HUES6 (cell line): ENCODE measurements at regions not wholly inside any gene's neighbourhood (a gene's known extent, or its start where the extent isn't known, plus 50 kb on each side); places are given as distances from the start of the nearest gene placed in this dataset.

Source experiments
- H3K27ac ChIP-seq: 2 replicates; pipeline ENCODE4 v1.7.0; 2013; ENCODE audit warnings: low read depth, mild to moderate bottlenecking, low read length, inconsistent platforms
- H3K27me3 ChIP-seq: 2 replicates; pipeline ENCODE4 v1.6.1; 2013; ENCODE audit warnings: low read length; ENCODE audit not compliant: control insufficient read depth, insufficient read depth
- H3K36me3 ChIP-seq: 2 replicates; pipeline ENCODE4 v1.6.1; 2013; ENCODE audit warnings: low read length; ENCODE audit not compliant: control insufficient read depth, insufficient read depth
- H3K4me1 ChIP-seq: 2 replicates; pipeline ENCODE4 v1.6.1; 2013; ENCODE audit warnings: low read length; ENCODE audit not compliant: control insufficient read depth, insufficient read depth
- H3K4me3 ChIP-seq: 2 replicates; pipeline ENCODE4 v1.5.1; 2013; ENCODE audit warnings: low read depth, low read length
- H3K9ac ChIP-seq: one replicate; pipeline ENCODE4 v1.6.1; 2013; ENCODE audit warnings: mild to moderate bottlenecking, low read length
- H3K9me3 ChIP-seq: 2 replicates; pipeline ENCODE4 v1.6.1; 2013; ENCODE audit warnings: low read depth, low read length; ENCODE audit not compliant: control insufficient read depth, insufficient read depth

DNA sequence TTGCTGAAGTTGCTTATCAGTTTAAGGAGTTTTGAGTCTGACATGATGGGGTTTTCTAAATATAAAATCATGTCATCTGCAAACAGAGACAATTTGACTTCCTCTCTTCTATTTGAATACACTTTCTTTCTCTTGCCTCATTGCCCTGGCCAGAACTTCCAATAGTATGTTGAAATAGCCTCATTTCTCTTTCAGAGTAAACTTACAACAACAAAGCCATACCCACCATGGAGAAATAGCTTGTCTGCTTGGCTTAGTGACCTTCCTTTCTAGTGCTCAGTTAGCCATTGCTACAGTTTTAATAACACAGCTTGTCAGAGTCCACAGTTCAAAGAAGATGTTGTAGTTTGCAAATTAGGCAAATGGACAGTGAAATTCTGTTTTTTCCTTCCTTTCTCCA, 228.0 kb downstream of the ETAA1 start:
- no peak overlapping the region for H3K27ac ChIP-seq
- no peaks in the 10 kb centered on the region for H3K9me3 ChIP-seq
- H3K9ac ChIP-seq: no peak overlapping the region
- no peaks in the 10 kb centered on the region for H3K27me3 ChIP-seq
- H3K4me1 ChIP-seq: no peaks in the 10 kb centered on the region
- no peak overlapping the region for H3K4me3 ChIP-seq
- no peaks in the 10 kb centered on the region for H3K36me3 ChIP-seq

DNA sequence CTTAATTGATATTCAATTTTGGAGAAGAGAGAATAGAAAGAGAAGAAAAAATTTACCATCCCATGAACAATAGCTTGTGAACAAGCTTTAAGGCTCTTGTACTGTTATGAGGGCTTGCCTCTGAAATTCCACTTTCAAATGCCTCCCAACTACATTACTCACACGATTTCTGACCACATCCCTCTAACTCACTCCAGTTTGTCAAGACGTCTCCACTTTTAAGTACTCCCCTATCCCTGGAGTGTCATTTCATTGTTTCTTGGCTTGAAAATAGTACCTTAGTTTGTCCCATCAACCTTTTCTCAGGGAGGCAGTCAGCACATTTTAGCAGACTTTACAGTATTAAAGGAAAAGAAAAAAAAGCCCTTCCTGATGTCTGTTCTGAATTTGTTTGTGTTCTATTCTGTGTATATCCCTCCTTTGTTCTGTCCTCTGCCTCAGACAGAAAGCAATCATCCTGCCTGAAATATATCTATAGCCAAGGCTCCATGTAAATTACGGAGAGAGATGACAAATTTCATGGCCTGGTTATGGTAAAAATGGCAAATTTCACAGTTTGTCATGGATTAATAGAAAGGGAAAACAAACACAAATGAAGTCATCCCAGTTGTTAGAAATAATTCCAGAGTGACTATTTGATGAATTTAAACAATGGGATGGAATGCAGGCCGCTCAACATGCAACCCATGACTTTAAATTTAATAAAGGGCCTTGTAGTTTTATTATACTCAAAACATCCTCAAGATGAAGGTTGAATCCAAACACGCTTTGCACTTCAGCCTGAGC, 228.8 kb downstream of the ETAA1 start:
- H3K4me3 ChIP-seq: no peak overlapping the region
- no peaks in the 10 kb centered on the region for H3K9me3 ChIP-seq
- no peaks in the 10 kb centered on the region for H3K27me3 ChIP-seq
- no peak overlapping the region for H3K27ac ChIP-seq
- H3K9ac ChIP-seq: no peak overlapping the region
- no peaks in the 10 kb centered on the region for H3K36me3 ChIP-seq
- H3K4me1 ChIP-seq: no peaks in the 10 kb centered on the region

DNA sequence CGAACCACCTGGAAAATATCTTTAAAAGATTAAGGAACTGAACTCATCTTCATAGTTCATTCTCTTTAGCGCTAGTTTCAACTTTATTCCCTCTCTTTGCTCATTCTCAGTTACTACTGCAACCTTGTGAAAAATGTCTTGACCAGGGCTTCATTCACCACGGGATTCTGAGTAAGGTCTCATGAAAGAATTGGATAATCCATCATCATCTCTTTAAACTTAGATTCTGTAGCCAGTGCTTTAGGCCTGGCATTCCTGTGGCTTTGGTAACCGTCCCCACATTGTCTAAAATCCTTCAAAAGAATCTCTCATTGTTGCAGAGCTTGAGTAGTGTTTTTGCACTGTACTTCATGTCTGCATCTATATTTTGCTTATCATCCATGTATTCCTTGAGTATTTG, 229.5 kb downstream of the ETAA1 start:
- no peaks in the 10 kb centered on the region for H3K4me1 ChIP-seq
- H3K27me3 ChIP-seq: no peaks in the 10 kb centered on the region
- H3K27ac ChIP-seq: no peak overlapping the region
- no peaks in the 10 kb centered on the region for H3K36me3 ChIP-seq
- no peak overlapping the region for H3K9ac ChIP-seq
- no peaks in the 10 kb centered on the region for H3K9me3 ChIP-seq
- H3K4me3 ChIP-seq: no peak overlapping the region

DNA sequence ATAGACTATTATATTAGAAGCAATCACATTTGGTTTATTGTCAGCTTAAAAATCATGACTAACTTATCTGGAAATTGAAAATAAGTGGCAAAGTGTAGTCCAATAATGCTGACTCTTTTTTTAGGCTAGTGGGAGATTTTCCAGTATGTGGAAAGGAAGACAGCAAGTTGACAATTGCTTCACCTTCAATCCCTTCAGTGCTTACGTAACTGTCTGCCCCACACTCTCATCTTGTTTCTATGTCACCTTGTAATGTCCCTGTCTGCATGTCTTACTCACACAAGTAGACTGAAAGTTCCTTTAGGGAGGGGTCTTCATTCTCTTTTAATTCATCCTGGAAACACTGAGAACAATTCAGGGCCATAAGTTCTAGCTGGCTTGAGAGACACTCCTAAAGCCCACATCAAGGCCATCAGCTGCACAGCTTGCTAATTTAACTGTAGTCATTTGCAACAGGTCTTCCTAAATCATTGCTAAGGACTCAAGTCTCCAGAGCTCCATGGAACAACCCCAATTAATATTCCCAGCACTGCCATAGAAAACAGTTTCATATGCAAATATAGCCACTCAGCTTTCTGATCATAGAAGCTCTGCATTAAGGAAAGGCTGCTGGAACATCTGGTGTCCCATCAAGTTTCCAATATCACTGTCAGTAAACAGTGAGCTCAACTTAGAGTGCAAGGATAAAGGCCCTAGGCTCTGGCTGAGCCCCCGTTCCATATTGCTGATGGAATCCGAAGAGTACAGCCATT, 230.5 kb downstream of the ETAA1 start:
- Histone ChIP-seq H3K4me1 (no peaks in the 10 kb centered on the region), H3K4me3 (no peak overlapping the region), H3K9me3 (no peaks in the 10 kb centered on the region), H3K27ac (no peak overlapping the region), H3K36me3 (no peaks in the 10 kb centered on the region), H3K27me3 (no peaks in the 10 kb centered on the region), H3K9ac (no peak overlapping the region)

DNA sequence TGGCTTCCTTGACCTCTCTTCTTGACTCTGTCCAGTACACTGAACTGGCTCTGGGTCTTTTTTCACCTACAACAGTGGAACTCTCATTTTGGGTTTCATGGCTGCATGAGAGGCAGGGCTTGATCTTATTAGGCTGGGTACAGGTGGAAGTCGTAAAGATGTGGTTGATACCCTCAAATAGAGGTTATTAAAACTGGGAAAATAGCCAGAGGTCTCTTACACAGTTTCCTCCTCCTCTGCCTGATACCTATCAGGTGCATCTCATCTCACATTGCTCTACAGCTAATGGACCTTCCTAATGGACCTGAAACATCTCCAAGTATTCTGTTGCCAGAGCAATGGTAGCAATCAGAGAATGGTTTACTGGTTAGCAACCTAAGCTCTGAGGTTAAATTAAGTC, 231.8 kb downstream of the ETAA1 start:
- no peaks in the 10 kb centered on the region for H3K9me3 ChIP-seq
- no peak overlapping the region for H3K4me3 ChIP-seq
- H3K27ac ChIP-seq: no peak overlapping the region
- no peak overlapping the region for H3K9ac ChIP-seq
- H3K4me1 ChIP-seq: no peaks in the 10 kb centered on the region
- H3K36me3 ChIP-seq: no peaks in the 10 kb centered on the region
- H3K27me3 ChIP-seq: no peaks in the 10 kb centered on the region

DNA sequence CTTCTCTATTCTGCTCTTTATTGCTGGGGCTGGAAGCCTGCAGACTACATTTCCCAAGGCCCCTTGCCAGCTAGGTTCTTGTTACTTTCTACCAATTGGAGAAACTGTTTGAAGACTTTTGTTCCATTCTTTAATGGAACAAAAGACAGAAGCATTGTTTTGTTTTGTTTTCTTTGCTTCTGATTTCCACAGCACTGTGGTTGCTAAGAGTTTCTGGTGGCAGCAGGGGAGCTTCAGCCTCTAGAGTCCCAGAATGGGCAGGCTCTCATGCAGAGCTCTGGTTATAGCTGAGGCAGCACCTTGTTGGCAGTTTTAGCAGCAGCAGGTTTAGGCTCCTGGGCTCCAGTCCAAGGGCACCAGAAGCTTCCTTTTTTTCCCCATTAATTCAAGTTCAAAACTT, 234.3 kb downstream of the ETAA1 start:
- Histone ChIP-seq H3K27ac (no peak overlapping the region), H3K4me1 (no peaks in the 10 kb centered on the region), H3K36me3 (no peaks in the 10 kb centered on the region), H3K9ac (no peak overlapping the region), H3K9me3 (no peaks in the 10 kb centered on the region), H3K27me3 (no peaks in the 10 kb centered on the region), H3K4me3 (no peak overlapping the region)

DNA sequence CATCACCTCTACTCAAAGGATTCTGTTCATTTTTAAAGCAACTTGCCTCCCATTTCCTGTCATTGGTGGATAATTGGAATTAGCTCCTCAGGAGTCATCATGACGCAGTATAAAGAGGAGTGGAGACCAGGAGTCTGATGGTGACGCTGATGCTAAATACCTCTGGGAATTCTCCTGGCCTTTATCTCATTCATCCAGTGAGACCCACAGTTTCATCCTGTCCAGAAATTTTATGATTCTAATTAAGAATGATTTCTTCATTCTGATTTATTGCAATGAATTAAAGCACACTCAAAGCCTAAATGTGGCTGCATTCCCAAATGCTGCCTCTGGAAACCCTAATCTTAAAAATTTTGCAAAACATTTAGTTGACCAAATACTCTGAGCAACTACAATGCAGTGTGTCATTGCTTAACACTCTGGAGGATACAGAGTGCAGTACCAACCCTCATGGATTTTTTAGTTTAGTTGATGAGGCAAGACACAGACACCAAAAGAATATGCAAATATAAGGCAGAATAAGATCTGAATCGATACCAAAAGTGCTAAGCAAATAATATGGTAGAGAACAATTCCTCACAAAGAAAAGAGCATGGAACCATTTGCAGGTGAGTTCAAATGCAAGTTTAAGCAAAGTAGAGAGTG, 236.2 kb downstream of the ETAA1 start:
- Histone ChIP-seq H3K27ac (no peak overlapping the region), H3K9ac (no peak overlapping the region), H3K27me3 (no peaks in the 10 kb centered on the region; the same call in 1 of the 2 replicates), H3K4me3 (no peak overlapping the region), H3K36me3 (no peaks in the 10 kb centered on the region), H3K4me1 (no peaks in the 10 kb centered on the region), H3K9me3 (no peaks in the 10 kb centered on the region)

DNA sequence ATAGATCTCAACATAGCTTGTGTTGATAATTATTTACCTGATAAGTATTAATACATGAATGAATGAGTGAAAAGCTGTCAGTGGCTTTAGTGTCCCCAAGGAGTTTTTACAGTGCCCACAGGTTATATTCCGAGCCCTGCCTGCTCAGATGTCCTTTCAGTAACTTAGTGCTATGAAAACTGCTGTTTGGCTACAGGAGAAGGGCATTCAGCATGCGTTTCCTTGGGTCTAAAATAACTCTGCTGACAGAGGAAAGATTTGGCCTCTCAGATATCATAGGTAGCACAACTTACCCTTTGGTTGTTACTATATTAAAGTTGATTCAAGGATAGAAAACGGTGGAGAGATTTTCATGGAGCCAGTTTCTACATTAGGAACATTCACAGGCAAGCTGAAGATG, 241.0 kb downstream of the ETAA1 start:
- no peaks in the 10 kb centered on the region for H3K9me3 ChIP-seq
- H3K36me3 ChIP-seq: no peaks in the 10 kb centered on the region
- H3K4me3 ChIP-seq: no peak overlapping the region
- no peaks in the 10 kb centered on the region for H3K4me1 ChIP-seq
- H3K27ac ChIP-seq: no peak overlapping the region
- H3K9ac ChIP-seq: no peak overlapping the region
- H3K27me3 ChIP-seq: peaks cover 16% of the 10 kb centered on the region; the same call in 1 of the 2 replicates

DNA sequence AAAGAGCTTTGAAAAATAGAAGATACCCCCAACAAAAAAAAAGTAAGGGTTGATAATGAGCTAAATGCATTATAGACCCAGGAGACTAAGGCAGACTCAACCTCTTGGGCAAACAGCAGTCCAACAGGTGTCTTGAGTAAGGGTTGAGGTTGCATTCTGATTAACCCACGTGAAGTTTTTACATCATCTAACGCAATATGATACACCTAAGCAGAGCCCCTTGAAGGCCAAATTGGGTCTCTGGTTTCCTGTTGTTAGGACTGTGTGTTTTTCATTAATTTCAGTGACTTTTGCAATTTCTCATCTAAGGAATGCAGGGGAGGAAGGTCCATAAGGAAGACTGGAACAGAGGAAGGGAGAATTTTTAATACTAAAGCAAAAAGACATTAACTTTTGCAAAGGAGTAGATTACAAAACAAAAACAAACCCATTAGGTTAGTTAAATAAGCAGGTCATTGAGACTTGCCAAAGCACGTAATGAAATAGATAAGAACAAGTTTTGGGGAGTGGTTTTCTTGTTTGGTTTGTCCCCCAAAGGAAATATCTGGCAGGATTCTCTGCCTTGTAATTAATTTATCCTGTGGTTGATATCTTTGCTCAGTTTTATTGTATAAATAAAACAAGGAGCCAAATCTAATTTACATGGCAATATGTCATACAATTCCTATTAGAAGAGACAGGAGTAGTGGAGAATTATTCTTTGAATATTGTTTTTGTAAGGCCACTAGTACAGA, 244.3 kb downstream of the ETAA1 start:
- Histone ChIP-seq H3K4me1 (no peaks in the 10 kb centered on the region), H3K36me3 (no peaks in the 10 kb centered on the region), H3K9me3 (peaks cover 3% of the 10 kb centered on the region; the same call in 1 of the 2 replicates), H3K4me3 (no peak overlapping the region), H3K27me3 (peaks cover 16% of the 10 kb centered on the region; the same call in 1 of the 2 replicates), H3K27ac (no peak overlapping the region), H3K9ac (no peak overlapping the region)

DNA sequence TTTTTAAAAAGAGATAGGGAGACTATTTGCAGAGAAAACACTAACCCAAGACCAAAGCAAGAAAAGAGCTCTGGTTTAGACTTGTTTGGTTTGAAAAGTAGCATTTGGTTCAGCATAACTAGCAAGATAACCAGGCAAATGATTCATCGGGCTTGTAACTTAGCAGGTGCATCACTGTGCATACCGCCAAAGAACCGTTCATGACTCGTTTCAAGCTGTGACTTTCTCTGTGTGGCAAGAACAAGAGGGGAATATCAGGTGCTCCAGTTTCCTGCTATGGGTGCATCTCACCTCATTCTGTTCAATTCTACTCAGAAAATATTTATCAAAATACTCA, 244.9 kb downstream of the ETAA1 start:
- H3K36me3 ChIP-seq: no peaks in the 10 kb centered on the region
- H3K9me3 ChIP-seq: peaks cover 7% of the 10 kb centered on the region; the same call in 1 of the 2 replicates
- no peak overlapping the region for H3K4me3 ChIP-seq
- peaks cover 16% of the 10 kb centered on the region; the same call in 1 of the 2 replicates for H3K27me3 ChIP-seq
- H3K27ac ChIP-seq: no peak overlapping the region
- no peaks in the 10 kb centered on the region for H3K4me1 ChIP-seq
- no peak overlapping the region for H3K9ac ChIP-seq
